HG03469 (cell line): ENCODE measurements at regions not wholly inside any gene's neighbourhood (a gene's known extent, or its start where the extent isn't known, plus 50 kb on each side); places are given as distances from the start of the nearest gene placed in this dataset.
A peak's percentile ranks its signal among the peaks of the same experiment; 100 is the strongest.

Source experiments
- ATAC-seq: cut with Tn5 transposase; IDR thresholded peaks from one replicate; pipeline ENCODE4 v1.9.1; 2021; ENCODE audit warnings: mild to moderate bottlenecking, moderate library complexity, moderate number of reproducible peaks; ENCODE audit not compliant: unreplicated experiment

GRCh38 chr12:58453306-58453705 is 467.0 kb downstream of the LRIG3 start:
- no peak for ATAC-seq

GRCh38 chr12:58455136-58455535 is 465.2 kb downstream of the LRIG3 start:
- ATAC-seq = no peak

- no peak for ATAC-seq
These were observed 462.2 kb downstream of the LRIG3 start for GRCh38 chr12:58458102-58458501.

GRCh38 chr12:58459191-58459590 is 461.1 kb downstream of the LRIG3 start:
- ATAC-seq = no peak

- ATAC-seq = no peak
These were observed 457.3 kb downstream of the LRIG3 start for GRCh38 chr12:58463051-58463450.

GRCh38 chr12:58465418-58465817 is 454.9 kb downstream of the LRIG3 start:
- ATAC-seq = no peak

- ATAC-seq = peak; percentile 58
These were observed 449.9 kb downstream of the LRIG3 start for GRCh38 chr12:58470266-58471010.

GRCh38 chr12:58479401-58479800 is 440.9 kb downstream of the LRIG3 start:
- ATAC-seq = no peak

- ATAC-seq = no peak
These were observed 438.5 kb downstream of the LRIG3 start for GRCh38 chr12:58481811-58482210.

GRCh38 chr12:58487255-58487654 is 433.0 kb downstream of the LRIG3 start:
- no peak for ATAC-seq

- ATAC-seq = no peak
These were observed 432.6 kb downstream of the LRIG3 start for GRCh38 chr12:58487678-58488161.

- no peak for ATAC-seq
These were observed 430.9 kb downstream of the LRIG3 start for GRCh38 chr12:58489394-58489793.

GRCh38 chr12:58491306-58491705 is 429.0 kb downstream of the LRIG3 start:
- no peak for ATAC-seq

GRCh38 chr12:58496411-58497190 is 423.7 kb downstream of the LRIG3 start:
- no peak for ATAC-seq

GRCh38 chr12:58500399-58500798 is 419.9 kb downstream of the LRIG3 start:
- no peak for ATAC-seq

GRCh38 chr12:58502226-58502625 is 418.1 kb downstream of the LRIG3 start:
- ATAC-seq = no peak

GRCh38 chr12:58502841-58503240 is 417.5 kb downstream of the LRIG3 start:
- no peak for ATAC-seq

- ATAC-seq = no peak
These were observed 416.6 kb downstream of the LRIG3 start for GRCh38 chr12:58503731-58504130.

GRCh38 chr12:58504143-58504938 is 416.0 kb downstream of the LRIG3 start:
- no peak for ATAC-seq

- ATAC-seq = no peak
These were observed 411.0 kb downstream of the LRIG3 start for GRCh38 chr12:58509116-58509885.
